NCI-H748 (cell line): ENCODE measurements at regions not wholly inside any gene's neighbourhood (a gene's known extent, or its start where the extent isn't known, plus 50 kb on each side); places are given as distances from the start of the nearest gene placed in this dataset.

ENCODE experiments used
- DNase-seq: peaks from one replicate; lab custom pipeline; 2025; ENCODE audit not compliant: unreplicated experiment; lab: John Stamatoyannopoulos, UW

DNA sequence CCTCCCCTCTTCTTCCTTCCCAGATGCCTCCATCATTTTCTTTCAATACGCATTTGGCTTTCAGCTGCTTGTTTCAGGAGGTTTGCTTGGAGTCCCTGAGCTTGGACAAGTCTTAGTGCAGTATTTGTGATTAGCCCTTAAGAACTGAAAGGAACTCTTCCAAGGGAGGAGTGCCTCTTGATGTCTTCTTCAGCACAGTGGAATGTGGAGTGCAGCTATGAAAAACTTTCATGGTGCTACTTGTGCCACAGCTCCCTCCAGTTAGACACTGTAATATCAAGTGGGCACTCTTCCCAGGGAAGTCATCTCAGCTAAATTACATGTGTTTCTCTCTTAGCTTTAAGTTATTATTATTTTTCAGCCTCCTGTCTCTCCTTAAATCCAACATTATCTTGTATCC lies 173.1 kb downstream of the NECTIN3 start:
- no peak for DNase-seq

DNA sequence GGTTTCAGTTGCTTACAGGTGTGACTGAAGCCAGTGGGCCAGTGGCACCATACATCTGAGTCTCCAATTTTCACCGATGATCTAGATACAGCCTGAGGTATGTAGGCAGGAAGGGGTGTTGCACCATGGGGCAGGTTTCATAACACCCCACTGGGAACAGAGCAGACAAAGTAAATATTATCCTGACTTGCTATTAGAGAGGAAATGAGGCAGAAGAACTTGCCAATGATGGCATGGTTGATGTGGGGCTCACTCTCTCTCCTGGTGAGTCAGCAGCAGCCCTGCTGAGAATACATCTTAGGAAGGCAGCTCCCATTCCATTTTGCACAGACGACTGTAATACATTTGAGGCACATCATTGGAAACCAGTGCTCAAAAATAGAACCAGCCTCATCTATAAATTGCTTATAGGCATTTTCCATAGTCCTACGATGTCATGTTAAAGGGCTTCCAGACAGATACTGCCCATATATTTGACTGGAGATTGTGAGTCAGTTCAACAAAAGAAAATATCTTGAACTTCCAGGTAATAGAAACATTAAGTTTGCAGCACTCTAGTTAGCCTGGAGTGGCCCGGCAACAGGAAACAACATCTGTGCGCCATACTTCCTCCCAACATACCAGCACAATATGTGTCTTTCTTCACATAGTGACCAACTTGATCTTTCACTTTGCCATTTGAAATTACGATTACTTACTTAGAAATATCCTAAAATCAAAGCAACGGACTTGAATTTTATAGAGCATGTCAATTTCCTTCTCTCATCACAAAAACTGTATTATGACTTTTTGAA lies 175.5 kb downstream of the NECTIN3 start:
- DNase-seq, result no peak

DNA sequence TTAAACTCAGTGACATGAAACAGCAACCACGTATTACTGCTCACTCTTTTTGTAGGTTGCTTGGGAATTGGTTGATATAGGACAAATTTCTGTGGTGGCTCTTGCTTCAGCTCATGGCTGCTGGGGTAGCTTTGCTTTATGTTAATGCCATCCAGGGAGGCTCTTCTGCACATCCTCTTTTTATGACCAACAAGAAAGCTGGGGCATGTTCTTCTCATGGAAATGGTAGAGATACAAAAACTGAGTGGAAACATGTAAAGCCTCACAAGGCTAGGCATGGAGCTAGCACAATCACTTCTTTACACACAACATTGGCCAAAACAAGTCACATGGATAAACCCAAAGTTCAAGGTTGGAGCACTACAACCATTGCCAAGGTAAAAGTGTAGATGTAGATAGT lies 176.8 kb downstream of the NECTIN3 start:
- DNase-seq, result no peak

DNA sequence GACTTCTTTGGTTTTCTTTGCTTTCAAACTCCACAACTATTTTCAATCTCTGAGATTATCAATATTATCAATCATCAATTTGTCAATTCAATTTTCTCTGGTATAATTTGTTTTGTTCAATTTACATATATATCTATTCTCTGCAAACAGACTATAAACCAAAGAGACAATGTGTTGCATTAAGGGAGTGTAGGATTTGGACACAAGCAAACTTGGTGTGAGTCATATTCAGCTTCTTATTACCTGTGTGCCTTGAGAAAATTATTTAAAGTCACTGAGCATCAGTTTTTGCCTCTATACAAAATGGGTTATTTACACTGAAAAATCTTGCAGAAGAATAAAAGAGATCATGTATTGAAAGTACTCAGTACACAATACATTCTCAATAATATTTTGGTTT lies 177.8 kb downstream of the NECTIN3 start:
- no peak for DNase-seq

DNA sequence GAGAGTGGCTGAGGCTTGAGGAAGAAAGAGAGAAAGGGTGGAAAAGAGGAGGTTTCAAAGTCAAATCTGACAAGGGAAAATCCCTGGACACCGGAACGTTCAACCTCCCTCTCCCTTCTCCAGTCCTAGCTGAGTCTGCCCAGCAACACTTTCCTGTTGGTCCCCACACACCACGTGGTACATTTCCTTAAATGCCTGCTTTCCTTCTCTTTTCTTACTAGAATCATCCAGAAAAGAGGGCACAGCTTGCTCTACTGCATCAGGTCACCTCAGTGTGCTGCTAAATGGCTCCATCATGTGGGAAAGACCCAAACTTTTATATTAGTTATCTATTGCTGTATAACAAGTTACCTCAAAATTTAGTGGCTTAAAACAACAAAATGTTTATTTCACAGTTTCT lies 181.2 kb downstream of the NECTIN3 start:
- no peak for DNase-seq

DNA sequence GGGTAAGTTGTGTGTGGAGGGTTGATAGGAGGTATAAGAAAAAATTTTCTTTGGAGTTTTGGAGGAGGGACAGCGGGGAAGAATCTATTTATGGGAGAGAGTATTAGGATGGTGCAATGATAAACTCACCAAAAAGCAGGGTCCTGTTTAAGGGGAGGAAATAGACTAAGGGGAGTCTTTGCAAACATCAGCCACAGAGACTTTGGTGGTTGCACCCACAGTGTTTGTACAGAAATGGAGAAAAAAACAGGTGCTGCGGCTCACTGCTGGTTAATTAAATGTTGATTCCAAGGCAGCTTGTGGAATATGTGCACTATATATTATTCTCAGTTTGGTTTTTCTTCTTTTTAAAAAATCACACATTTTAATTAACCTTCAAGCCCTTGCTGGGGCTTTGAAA lies 182.1 kb downstream of the NECTIN3 start:
- DNase-seq, result no peak

DNA sequence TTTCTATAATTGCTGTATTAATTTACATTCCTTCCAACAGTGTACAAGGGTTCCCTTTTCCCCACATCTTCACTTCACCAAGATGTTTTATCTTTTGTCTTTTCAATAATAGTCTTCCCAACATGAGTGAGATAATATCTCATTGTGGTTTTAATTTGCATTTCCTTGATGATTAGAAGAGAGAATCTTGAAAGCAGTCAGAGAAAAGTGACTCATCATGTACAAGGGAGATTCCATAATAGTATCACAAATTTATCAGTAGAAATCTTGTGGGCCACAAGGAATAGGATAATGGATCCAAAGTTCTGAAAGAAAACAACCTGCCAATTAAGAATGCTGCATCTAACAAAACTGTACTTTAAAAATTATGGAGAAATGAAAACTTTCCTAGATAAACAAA lies 189.3 kb downstream of the NECTIN3 start:
- DNase-seq, result no peak

DNA sequence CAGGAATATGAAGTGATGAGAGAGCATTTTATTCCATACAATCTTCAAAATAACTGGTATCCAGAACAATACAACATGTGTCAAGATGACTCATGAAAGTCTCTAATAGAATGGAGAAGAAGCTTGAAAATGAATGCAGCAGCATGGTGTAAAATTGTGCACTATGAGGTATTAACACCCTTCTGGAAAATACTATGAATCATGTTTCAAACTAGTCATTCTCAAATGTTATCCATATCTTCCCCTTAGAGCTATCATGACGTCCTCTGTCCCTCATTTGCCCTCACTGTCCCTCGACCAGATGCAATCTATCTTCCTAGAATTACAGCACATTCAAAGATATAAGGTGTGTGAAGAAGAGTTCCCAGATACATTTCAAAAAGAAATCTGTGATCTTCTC lies 198.2 kb downstream of the NECTIN3 start:
- no peak for DNase-seq

DNA sequence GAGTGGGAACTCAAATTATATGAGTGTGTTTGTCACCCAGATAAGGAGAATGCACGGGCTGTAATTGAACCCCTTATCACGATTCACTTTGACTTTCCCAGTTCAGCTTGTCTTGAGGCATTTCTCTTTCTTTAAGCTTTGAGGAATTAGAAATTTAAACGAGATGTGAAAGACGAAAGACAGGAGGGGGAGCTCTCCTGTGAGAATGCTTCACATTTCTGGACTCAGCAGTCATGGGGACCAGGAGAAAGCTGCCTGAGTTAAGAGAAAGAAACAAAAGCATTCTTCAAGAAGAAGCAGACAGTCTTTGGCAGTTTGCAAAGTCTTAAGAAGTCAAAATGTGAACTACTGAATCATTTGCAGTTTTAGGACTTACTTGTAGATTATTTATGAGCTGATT lies 205.6 kb downstream of the NECTIN3 start:
- DNase-seq, result no peak

DNA sequence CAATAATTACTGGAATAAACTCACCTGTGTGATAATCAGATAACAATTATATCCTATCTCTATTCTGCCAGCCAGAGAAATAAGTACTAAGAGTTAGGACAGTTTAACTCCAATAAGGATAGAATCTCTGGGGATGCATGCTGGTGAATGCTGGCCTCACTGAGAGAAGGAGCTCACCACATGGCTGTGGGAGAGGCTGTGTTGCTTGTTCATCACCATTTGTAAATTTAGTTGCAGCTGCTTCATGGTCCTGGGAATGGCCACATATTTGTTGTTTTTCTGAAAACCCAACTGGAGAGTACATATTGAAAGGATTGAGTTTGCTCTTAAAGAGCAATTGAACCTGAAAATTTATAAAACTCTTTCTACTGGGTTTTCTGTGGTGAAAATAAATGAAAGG lies 207.3 kb downstream of the NECTIN3 start:
- no peak for DNase-seq

DNA sequence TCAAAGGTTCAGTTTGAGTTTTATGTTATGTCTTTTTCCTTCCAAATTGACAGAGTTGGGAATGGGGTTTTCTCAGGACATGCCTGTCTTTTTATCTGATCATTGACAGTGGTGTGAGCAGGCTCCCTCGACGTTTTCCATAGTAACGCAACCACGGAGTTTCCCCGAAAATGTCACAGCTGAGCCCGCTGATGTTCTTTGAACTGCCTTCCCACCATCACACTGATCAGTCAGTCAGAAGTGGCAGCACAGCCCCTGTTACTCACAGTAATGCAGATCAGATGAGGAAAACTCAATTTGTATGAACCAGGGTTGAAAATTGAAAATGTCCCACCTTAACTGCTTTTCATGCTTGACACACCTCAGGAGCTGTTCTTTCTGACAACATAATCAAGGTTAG lies 210.4 kb downstream of the NECTIN3 start:
- no peak for DNase-seq

DNA sequence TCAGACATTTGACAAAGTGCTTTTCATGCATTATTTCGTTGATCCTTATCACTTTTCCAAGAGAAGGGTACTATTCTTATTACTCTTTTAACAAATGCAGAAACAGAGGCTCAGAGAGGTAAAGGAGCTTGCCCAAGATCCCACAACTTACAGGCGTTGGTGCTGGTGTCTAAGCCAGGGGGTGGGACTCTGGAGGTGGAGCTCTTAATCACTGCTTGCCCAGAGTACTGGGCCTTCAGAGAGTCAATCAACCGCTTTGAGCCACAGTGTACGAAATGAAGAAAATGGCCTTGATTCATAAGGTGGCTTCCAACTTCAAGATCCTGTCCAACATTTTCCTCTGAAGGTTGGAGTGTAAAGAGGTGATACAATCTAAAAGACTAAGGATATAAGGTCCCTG lies 211.5 kb downstream of the NECTIN3 start:
- DNase-seq, result no peak

DNA sequence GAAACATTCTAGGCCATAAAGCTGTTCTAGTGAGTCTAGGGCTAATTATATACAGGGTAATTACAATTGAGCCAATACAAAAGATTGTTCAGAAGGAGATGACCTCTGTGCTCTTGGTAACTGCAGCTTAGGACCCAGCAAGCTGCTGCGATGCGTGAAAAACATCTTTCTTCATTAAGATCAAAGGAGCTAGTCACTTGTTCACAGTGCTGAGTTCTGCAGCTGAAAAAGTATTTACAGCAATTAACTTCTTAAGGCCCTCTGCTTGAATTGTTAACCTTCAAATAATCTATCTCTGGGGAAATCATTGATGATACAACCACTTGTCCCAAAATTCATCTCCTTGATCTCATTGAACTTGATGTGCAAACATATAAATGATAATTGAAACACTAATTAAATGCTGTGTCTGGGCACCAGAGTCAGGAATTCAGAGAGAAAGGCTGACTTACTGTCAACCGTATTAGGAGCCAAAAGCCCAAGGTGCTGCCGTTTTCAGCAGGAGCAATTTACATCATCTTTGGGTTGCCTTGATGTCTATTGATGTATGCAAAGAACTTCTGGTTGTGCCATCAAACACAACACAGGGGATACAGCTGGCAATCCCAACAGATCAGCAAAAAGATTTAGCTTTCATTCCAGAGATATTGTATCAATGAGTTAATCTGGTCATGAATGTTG lies 213.0 kb downstream of the NECTIN3 start:
- peak; percentile 65 for DNase-seq

DNA sequence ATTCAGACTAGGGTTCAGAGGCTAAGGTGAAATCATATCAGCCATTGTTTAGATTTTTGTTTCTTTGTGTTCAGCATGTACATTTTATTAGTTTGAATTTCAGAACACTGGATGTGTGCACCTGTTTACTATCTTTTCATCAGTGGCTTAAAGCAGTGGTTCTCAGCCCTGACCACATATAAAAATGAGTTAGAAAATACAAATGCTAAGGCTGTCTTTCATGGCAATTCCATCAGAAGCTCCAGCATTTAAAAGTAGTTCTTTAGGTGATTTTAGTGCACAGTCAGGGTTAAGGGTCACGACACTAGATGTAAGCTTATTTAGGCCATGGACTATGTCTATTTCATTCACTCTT lies 213.5 kb downstream of the NECTIN3 start:
- DNase-seq, result no peak

DNA sequence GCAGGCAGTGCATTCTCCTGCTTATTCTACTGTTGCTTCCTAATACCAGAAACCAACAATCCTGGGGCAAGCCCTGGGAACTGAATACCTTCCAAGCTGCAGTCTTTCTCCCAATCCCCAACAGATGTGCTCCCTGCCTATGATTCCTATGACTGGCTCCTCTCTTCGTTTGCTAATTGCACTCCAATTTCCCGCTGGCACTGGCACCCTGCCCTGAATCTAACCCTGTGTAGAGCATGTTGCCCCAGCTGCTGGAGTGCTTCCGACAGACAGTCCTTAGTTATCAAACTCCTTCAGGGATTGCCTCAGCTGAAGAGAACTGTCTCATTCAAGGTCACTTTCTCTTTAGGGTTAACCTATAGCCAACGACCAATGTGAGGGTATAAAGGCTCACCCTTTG lies 214.1 kb downstream of the NECTIN3 start:
- peak; percentile 56 for DNase-seq

DNA sequence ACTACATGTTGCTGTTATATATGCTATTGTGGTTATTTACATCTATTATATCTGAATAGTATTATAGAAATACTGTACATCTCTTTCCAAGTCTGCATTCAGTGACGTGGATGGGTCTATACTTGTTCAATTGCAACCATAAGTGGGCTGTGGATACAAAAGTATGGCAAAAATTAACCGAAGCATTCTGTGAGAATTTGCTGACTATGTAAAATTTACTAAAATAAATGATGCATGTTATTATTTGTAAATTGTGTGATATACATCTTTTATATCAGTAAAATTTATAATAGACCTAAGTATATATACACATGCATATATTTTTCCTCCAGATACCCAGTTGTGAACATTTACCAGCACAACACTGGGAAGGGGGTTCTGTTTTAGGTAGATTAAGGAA lies 215.1 kb downstream of the NECTIN3 start:
- no peak for DNase-seq

DNA sequence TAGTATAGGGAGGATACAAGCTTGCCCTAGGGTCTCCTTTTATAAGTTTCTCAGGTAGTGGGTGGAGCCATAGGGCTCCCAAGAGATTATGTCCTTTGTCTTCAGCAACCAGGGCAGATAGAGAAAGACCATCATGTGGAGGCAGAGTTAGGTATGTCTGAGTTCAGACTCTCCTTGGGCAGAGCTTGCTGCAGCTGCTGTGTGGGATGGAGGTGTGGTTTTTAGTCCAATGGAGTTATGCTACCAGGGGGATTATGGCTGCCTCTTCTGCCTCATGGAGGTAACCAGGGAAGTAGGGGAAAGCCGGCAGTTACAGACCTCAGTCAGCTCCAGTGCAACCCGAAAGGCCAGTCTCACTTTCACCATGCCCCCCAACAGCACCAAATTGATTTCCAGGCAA lies 220.5 kb downstream of the NECTIN3 start:
- no peak for DNase-seq

DNA sequence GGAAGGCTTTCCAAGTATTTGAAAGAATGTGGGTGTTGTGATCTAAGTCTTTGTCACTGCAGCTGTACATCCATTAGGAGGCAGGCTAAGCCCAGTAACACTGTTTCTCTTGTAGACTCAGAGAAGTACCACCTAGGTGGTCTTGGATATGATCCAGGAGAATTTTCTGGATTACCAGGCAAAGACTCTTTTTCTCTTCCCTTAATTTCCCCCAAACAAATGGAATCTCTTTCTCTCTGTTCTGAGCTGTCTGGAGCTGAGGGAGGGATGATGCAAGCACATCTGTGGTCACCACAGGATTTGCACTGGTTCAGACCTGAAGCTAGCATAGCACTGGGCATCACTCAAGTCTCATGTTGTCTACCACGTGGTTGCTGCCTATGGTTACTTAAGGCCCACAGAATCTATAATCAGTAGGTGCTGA lies 227.6 kb downstream of the NECTIN3 start:
- DNase-seq, result no peak

DNA sequence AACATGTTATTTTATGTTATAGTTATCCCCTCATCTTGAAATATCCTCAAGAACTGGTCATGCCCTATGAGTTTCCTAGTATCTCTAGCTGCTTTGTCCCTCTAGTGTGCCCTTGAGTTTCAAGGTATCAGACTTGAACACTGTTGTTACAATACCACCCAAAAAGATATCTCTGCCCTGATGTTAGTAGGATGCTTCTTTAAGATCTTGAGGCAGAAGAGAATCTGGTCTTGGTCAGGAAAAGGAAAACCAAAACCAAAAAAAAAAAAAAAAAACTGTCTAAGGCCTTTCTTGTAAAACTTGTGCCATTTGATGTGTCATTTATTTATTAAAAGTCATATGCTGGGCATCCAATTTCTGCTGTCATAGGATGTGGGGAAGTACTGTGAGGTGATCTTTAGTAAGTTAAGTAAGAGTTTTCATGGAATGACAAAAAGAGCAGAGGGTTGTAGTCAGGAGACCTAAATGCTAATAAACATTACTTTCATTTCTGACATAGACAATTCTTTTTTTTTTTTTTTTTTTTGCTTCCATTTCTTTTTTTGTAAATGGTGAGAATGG lies 229.7 kb downstream of the NECTIN3 start:
- DNase-seq, result no peak

DNA sequence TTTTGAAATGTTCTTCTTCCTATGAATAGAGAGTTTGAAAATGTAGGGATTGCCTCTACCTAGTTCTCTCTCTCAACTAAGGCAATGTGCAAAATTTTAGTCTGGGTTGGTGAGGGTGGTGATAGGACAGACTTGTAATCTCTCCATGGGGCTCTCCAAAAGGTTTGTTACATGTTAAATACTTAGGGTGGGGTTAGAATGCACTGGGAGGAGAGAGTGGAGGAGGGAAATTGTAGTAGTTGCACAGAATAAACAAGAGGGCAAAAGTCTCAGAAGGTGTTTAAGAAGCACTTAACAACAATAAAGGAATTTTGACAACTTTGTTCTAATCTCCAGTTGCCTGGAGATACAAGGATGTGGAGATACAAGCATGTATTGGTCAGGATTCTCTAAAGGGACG lies 230.4 kb downstream of the NECTIN3 start:
- DNase-seq, result no peak

DNA sequence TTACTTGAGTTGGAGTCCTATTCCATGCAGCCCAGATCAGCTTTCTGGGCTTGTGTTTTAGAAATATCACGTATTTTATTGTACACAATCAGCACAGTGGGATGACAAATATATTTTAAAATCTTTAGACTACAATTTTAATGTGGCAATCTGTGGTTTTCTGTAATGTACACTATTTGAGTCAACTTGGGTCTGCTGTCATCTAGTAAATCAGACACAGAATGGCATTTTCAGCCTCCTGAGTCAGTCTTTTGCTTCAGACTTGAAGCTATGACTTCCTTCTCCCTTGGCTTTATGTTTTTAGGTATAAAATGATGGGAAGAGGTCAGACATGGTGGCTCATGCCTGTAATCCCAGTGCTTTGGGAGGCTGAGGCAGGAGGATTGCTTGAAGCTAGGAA lies 232.1 kb downstream of the NECTIN3 start:
- no peak for DNase-seq

DNA sequence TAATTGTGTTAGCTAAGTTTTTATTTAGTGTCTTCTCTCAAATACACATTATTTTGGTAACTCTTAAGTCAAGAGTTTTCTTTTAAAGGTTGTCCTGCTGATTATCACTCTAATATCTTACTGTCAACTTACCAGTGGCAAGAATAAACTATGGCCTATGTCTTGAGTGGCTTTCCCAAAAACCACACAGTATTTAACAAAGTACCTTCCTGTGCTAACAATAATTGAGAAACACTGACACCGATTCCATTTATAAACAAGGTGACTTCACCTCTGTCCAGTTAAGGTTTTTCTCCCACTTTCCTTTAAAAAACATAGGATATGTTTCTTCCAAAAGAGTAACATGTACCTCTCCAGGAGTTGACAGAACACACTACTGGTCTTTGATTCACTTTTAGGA lies 234.3 kb upstream of the CD96 start:
- DNase-seq, result no peak

DNA sequence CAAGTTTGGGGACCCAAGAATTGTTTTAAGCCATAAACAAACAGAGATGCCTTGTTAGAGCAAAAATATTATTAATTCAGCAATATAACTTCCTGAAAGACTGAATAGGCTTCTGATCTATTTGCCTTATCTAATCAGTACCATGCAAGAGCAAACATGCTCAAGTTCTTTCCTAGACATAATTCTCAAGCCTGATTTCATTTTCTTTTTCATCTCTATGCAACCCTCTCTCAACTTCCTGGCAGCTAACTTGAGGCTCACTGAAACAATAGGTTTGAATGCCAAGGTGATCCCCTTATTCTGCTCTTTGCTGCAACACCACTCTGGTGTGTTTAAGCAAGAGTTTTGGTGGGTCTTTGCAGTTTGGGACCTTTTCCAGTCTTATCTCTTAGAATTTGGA lies 230.9 kb upstream of the CD96 start:
- no peak for DNase-seq
